ENCODE measurements at regions not wholly inside any gene's neighbourhood (a gene's known extent, or its start where the extent isn't known, plus 50 kb on each side); places are given as distances from the start of the nearest gene placed in this dataset.

- no peak for TF ChIP-seq CTCF (conservative IDR thresholded peaks at IDR 0.05; ENCODE audit: low read depth, low read length)
- no peak for TF ChIP-seq EZH2 (IDR thresholded peaks at IDR 0.05; ENCODE audit: borderline replicate concordance, low read depth, low read length, poor library complexity, severe bottlenecking)
These were observed 475.4 kb upstream of the CHORDC1 start for GRCh38 chr11:90698238-90698637.
